ENCODE measurements at regions not wholly inside any gene's neighbourhood (a gene's known extent, or its start where the extent isn't known, plus 50 kb on each side); places are given as distances from the start of the nearest gene placed in this dataset.

- TF ChIP-seq CTCF (IDR thresholded peaks at IDR 0.05; ENCODE audit: extremely low read depth in 1 of 2, insufficient read depth in 1 of 2, low read depth in 1 of 2, low read length in 2 of 2) (no peak), POLR2AphosphoS5 (IDR thresholded peaks at IDR 0.05; ENCODE audit: insufficient read depth, low read depth, low read length) (no peak), POLR2A (IDR thresholded peaks at IDR 0.05; ENCODE audit: low read depth, low read length) (no peak), EZH2 (IDR thresholded peaks at IDR 0.05; ENCODE audit: borderline replicate concordance, low read depth, low read length, severe bottlenecking) (no peak), MAX (IDR thresholded peaks at IDR 0.05; ENCODE audit: insufficient read depth, insufficient read length) (no peak), FOS (IDR thresholded peaks at IDR 0.05; ENCODE audit: borderline replicate concordance, insufficient read depth, low read length) (peak; percentile 65), MYC (IDR thresholded peaks at IDR 0.05; ENCODE audit: low read depth, low read length) (no peak), JUN (IDR thresholded peaks at IDR 0.05; ENCODE audit: borderline replicate concordance, insufficient read depth, insufficient read length, low read depth) (no peak), GATA2 (IDR thresholded peaks at IDR 0.05; ENCODE audit: insufficient read depth, insufficient read length, low read depth, low read length) (no peak)
Observed at GRCh38 chr6:44010411-44011349, 116.6 kb downstream of the MRPL14 start.

All from endothelial cell of umbilical vein (primary cell).